Left lung (tissue), 4 donors: ENCODE measurements at regions not wholly inside any gene's neighbourhood (a gene's known extent, or its start where the extent isn't known, plus 50 kb on each side); places are given as distances from the start of the nearest gene placed in this dataset.

Source experiments
- ATAC-seq: fragments of 200-7000 bp; cut with Tn5 transposase; one replicate; pipeline ENCODE4 v1.9.1; 2020; ENCODE audit warnings: moderate library complexity
- DNase-seq, 4 donors: peaks; one replicate each; pipeline ENCODE4 v3.0.0-alpha.2; 2013 to 2020
- H3K27ac ChIP-seq, 2 donors: fragments of 200-600 bp; sonication (generic) in 1 of 2; one replicate each; pipeline versions ENCODE4 v1.5.0 to v1.8.0; 2020 to 2021
- H3K27me3 ChIP-seq, 2 donors: fragments of 200-600 bp; sonication (generic) in 1 of 2; one replicate each; pipeline versions ENCODE4 v1.5.0 to v1.8.0; 2020 to 2021
- H3K36me3 ChIP-seq, 2 donors: fragments of 200-600 bp; sonication (generic) in 1 of 2; one replicate each; pipeline versions ENCODE4 v1.5.0 to v1.8.0; 2020 to 2021
- H3K4me1 ChIP-seq, 2 donors: fragments of 200-600 bp; one replicate each; pipeline ENCODE4 v1.8.0; 2021
- H3K4me3 ChIP-seq, 2 donors: fragments of 200-600 bp; sonication (generic) in 1 of 2; one replicate each; pipeline versions ENCODE4 v1.5.0 to v1.8.0; 2020 to 2021; ENCODE audit warnings: mild to moderate bottlenecking in 1 of 2
- H3K9me3 ChIP-seq, 2 donors: fragments of 200-600 bp; sonication (generic) in 1 of 2; one replicate each; pipeline versions ENCODE4 v1.5.0 to v1.8.0; 2020 to 2021
- CTCF ChIP-seq, 2 donors: fragments of 200-600 bp; sonication (generic) in 1 of 2; IDR thresholded peaks; one replicate each; pipeline versions ENCODE4 v1.5.0 to v1.8.0; 2021; ENCODE audit warnings: antibody characterized with exemption in 2 of 2
- intact Hi-C, 2 donors: fragments of 100-400 bp; cut with DNase I; formaldehyde crosslinking; loops; one replicate each; pipeline versions ENCODE4 v1.11.2 to v1.14.2; 2022
- donor health status: DM: no; HTN: yes; CAD: no.
- donor health status: DM: no; HTN: no; CAD: no.

GRCh38 chr15:69916169-69916785 lies 181.4 kb downstream of the TLE3 start:
- intact Hi-C loops = no loop called here
- H3K4me3 ChIP-seq = no peak overlapping the region
- ATAC-seq = no peak
- no peaks in the 10 kb centered on the region for H3K27me3 ChIP-seq
- no peak overlapping the region for H3K27ac ChIP-seq
- no peaks in the 10 kb centered on the region for H3K36me3 ChIP-seq
- TF ChIP-seq CTCF (IDR thresholded peaks at IDR 0.05) = no peak
- no peaks in the 10 kb centered on the region for H3K9me3 ChIP-seq
- H3K4me1 ChIP-seq = peaks cover 0 to 10% of the 10 kb centered on the region in 2 donors
- no peak for DNase-seq

- DNase-seq (no peak), ATAC-seq (no peak)
- intact Hi-C loops = no loop called here
- Histone ChIP-seq H3K9me3 (no peaks in the 10 kb centered on the region), H3K27ac (no peak overlapping the region), H3K4me3 (no peak overlapping the region), H3K4me1 (peaks cover 0 to 10% of the 10 kb centered on the region in 2 donors), H3K27me3 (no peaks in the 10 kb centered on the region), H3K36me3 (no peaks in the 10 kb centered on the region)
- TF ChIP-seq CTCF (IDR thresholded peaks at IDR 0.05) = no peak
Measured at GRCh38 chr15:69917056-69917455, 180.7 kb downstream of the TLE3 start.

- Histone ChIP-seq H3K4me1 (peaks cover 0 to 5% of the 10 kb centered on the region in 2 donors), H3K4me3 (no peak overlapping the region), H3K27me3 (no peaks in the 10 kb centered on the region), H3K36me3 (no peaks in the 10 kb centered on the region), H3K27ac (no peak overlapping the region), H3K9me3 (peaks cover 0 to 12% of the 10 kb centered on the region in 2 donors)
- no peak for TF ChIP-seq CTCF (IDR thresholded peaks at IDR 0.05)
- ATAC-seq (no peak), DNase-seq (no peak)
- intact Hi-C loops = no loop called here
Measured at GRCh38 chr15:69919816-69920215, 177.9 kb downstream of the TLE3 start.

GRCh38 chr15:69920221-69920620 lies 177.5 kb downstream of the TLE3 start:
- no peaks in the 10 kb centered on the region for H3K36me3 ChIP-seq
- H3K4me1 ChIP-seq = peaks cover 0 to under 1% of the 10 kb centered on the region in 2 donors
- peaks cover 0 to 16% of the 10 kb centered on the region in 2 donors for H3K9me3 ChIP-seq
- H3K27ac ChIP-seq = no peak overlapping the region
- intact Hi-C loops = no loop called here
- no peak for ATAC-seq
- DNase-seq = no peak
- no peak for TF ChIP-seq CTCF (IDR thresholded peaks at IDR 0.05)
- no peaks in the 10 kb centered on the region for H3K27me3 ChIP-seq
- H3K4me3 ChIP-seq = no peak overlapping the region

- Histone ChIP-seq H3K4me1 (no peaks in the 10 kb centered on the region), H3K36me3 (no peaks in the 10 kb centered on the region), H3K27ac (no peak overlapping the region), H3K27me3 (no peaks in the 10 kb centered on the region), H3K4me3 (no peak overlapping the region), H3K9me3 (peaks cover 0 to 22% of the 10 kb centered on the region in 2 donors)
- ATAC-seq = no peak
- intact Hi-C loops = no loop called here
- no peak for DNase-seq
- TF ChIP-seq CTCF (IDR thresholded peaks at IDR 0.05) = no peak
Measured at GRCh38 chr15:69921626-69922619, 175.8 kb downstream of the TLE3 start.
